Heart left ventricle (tissue), 16 donors: ENCODE measurements at regions not wholly inside any gene's neighbourhood (a gene's known extent, or its start where the extent isn't known, plus 50 kb on each side); places are given as distances from the start of the nearest gene placed in this dataset.
"Not testable (repeated sequence)": the region's sequence is repeated elsewhere in the genome, so short reads cannot be mapped to it uniquely, and the experiment has no call there.

Experiments
- ATAC-seq, 4 donors: fragments of 200-7000 bp; cut with Tn5 transposase; one replicate each; pipeline ENCODE4 v1.9.1; 2020 to 2022; ENCODE audit warnings: moderate library complexity in 4 of 4, mild to moderate bottlenecking in 3 of 4, moderate number of reproducible peaks in 1 of 4
- DNase-seq, 5 donors: peaks; one replicate each; pipeline ENCODE4 v3.0.0-alpha.2; 2020
- H3K27ac ChIP-seq, 12 donors: fragments of 200-600 bp; sonication (generic) in 4 of 12; one replicate each; pipeline versions ENCODE4 v1.5.0 to v1.8.0; 2016 to 2022; ENCODE audit warnings: mild to moderate bottlenecking in 2 of 12
- H3K27me3 ChIP-seq, 9 donors: fragments of 200-600 bp; sonication (generic) in 2 of 9; one replicate each; pipeline versions ENCODE4 v1.5.1 to v1.8.0; 2016 to 2022; ENCODE audit warnings: mild to moderate bottlenecking in 3 of 9
- H3K36me3 ChIP-seq, 9 donors: fragments of 200-600 bp; sonication (generic) in 2 of 9; one replicate each; pipeline versions ENCODE4 v1.5.0 to v1.8.0; 2018 to 2022; ENCODE audit warnings: mild to moderate bottlenecking in 2 of 9
- H3K4me1 ChIP-seq, 12 donors: fragments of 200-600 bp; sonication (generic) in 4 of 12; one replicate each; pipeline versions ENCODE4 v1.5.0 to v1.8.0; 2016 to 2022; ENCODE audit warnings: mild to moderate bottlenecking in 3 of 12
- H3K4me3 ChIP-seq, 12 donors: fragments of 200-600 bp; sonication (generic) in 4 of 12; one replicate each; pipeline versions ENCODE4 v1.5.0 to v1.8.0; 2017 to 2022; ENCODE audit warnings: mild to moderate bottlenecking in 9 of 12, moderate library complexity in 4 of 12
- H3K9me3 ChIP-seq, 12 donors: fragments of 200-600 bp; sonication (generic) in 4 of 12; one replicate each; pipeline versions ENCODE4 v1.5.0 to v1.8.0; 2016 to 2022; ENCODE audit warnings: mild to moderate bottlenecking in 1 of 12
- POLR2A ChIP-seq, 2 donors: fragments of 450-650 bp; IDR thresholded peaks; one replicate each; pipeline ENCODE4 v1.6.1; 2017; ENCODE audit warnings: antibody characterized with exemption in 2 of 2, mild to moderate bottlenecking in 2 of 2, moderate library complexity in 2 of 2
- WGBS, 4 donors: extraction: QIAGEN DNeasy Blood & Tissue Kit in 2 of 4; methylation state at CpG; one replicate each; pipeline versions ENCODE4 v1.1.5 to v1.1.7; 2013 to 2018; 5-methylcytosine and 5-hydroxymethylcytosine counted together
- intact Hi-C, 10 donors: fragments of 100-400 bp; cut with DNase I; formaldehyde crosslinking; loops; one replicate each; pipeline versions ENCODE4 v1.11.1 to v1.14.2; 2022
- TF ChIP-seq, protein P1 (sequence below), 12 donors: fragments of 200-600 bp; sonication (generic) in 4 of 12; IDR thresholded peaks; one replicate each; pipeline versions ENCODE4 v1.5.0 to v1.8.0; 2018 to 2022; ENCODE audit warnings: antibody characterized with exemption in 12 of 12, mild to moderate bottlenecking in 5 of 12
- donor health status: ischemic (EF 13 %, LVEDD 7.1; RV severe dilation, severe dysfunction).
- donor health status: healthy with polysubstance abuse.
- donor health status: DM: no; HTN: yes; CAD: no.
- donor health status: DM: no; HTN: no; CAD: no.
- donor health status: ischemic (EF 25% LVEDD 6.9; RV normal size, moderate dysfunction).
- donor health status: ischemic (EF 25% LVEDD 5.7; RV mildly dilated, moderate dysfunction).
- donor health status: healthy.
- donor health status: DM: yes; HTN: yes; CAD: no.
- donor health status: ischemic (EF 35%, LVEDD 5.7; RV mildly dilated, moderate dysfunction).
- donor health status: nonischemic (EF 11% LVEDD 7.7; RV severe dilation, severe dysfunction).
- donor health status: DM: yes; HTN: yes; CAD: no.
- donor health status: PGD.
- donor health status: ischemic (EF 29% LVEDD 5.4; RV normal size, mild dysfunction).
- donor health status: nonischemic (EF 23%, LVEDD 6.1; RV moderate dilation, normal function).

DNA sequence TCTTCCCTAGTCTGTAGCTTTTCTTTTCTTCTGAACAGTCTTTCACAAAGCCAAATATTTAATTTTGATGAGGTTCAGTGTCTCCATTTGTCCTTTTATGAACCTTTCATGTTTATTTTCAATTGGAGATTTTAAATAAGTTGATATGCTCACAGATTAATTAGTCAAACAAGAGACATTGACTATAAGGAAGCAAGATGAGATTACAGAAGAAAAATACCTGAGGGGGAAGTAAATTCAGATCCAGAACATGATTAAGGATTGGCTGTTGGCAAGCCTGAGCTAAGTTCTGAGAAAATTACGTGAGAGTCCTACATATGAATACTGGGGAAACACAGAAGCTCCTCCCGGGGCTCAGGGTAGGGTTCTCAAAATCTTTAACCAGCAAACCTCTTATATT, 1039.8 kb upstream of the SEMA6A start:
- TF ChIP-seq, protein P1, sequence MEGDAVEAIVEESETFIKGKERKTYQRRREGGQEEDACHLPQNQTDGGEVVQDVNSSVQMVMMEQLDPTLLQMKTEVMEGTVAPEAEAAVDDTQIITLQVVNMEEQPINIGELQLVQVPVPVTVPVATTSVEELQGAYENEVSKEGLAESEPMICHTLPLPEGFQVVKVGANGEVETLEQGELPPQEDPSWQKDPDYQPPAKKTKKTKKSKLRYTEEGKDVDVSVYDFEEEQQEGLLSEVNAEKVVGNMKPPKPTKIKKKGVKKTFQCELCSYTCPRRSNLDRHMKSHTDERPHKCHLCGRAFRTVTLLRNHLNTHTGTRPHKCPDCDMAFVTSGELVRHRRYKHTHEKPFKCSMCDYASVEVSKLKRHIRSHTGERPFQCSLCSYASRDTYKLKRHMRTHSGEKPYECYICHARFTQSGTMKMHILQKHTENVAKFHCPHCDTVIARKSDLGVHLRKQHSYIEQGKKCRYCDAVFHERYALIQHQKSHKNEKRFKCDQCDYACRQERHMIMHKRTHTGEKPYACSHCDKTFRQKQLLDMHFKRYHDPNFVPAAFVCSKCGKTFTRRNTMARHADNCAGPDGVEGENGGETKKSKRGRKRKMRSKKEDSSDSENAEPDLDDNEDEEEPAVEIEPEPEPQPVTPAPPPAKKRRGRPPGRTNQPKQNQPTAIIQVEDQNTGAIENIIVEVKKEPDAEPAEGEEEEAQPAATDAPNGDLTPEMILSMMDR (IDR thresholded peaks at IDR 0.05), result no peak
- no peak for TF ChIP-seq POLR2A (IDR thresholded peaks at IDR 0.05)
- DNase-seq (no peak), ATAC-seq (no peak)
- H3K27me3 ChIP-seq, result no peaks in the 10 kb centered on the region
- 86 to 91% (median 88%) methylated on average over 2 of the region's 2 CpGs for WGBS, 4 donors
- no peaks in the 10 kb centered on the region for H3K36me3 ChIP-seq
- H3K9me3 ChIP-seq, result peaks cover 0 to 5% (median 0%) of the 10 kb centered on the region in 12 donors
- intact Hi-C loops, result no loop called here
- no peaks in the 10 kb centered on the region for H3K4me1 ChIP-seq
- no peak overlapping the region for H3K27ac ChIP-seq
- no peak overlapping the region for H3K4me3 ChIP-seq

DNA sequence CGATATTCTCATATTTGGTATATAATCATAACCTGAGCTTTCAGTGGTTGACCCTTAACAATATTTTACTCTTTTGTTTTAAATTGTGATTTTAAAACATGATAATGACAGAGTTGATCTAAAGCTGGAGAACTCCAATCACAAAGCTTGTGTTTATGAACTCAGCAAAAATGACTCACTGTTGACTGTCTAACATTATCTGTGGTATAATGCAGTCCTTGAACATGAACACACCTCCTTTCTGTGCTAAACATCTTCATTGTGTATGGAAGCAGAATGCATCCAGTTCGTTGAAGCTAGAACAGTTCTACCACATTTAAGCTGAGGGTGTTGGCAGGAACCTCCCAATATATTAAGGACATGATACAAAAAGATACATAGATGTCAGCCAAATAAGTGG, 1030.2 kb upstream of the SEMA6A start:
- intact Hi-C loops, result no loop called here
- H3K36me3 ChIP-seq, result no peaks in the 10 kb centered on the region
- no peak overlapping the region for H3K27ac ChIP-seq
- H3K4me3 ChIP-seq, result no peak overlapping the region
- DNase-seq, result no peak
- H3K9me3 ChIP-seq, result no peaks in the 10 kb centered on the region
- no peaks in the 10 kb centered on the region for H3K27me3 ChIP-seq
- WGBS, 4 donors, result 78 to 89% (median 85%) methylated on average over 2 of the region's 2 CpGs
- TF ChIP-seq, protein P1 (IDR thresholded peaks at IDR 0.05), result no peak
- TF ChIP-seq POLR2A (IDR thresholded peaks at IDR 0.05), result no peak
- no peaks in the 10 kb centered on the region for H3K4me1 ChIP-seq
- no peak for ATAC-seq

DNA sequence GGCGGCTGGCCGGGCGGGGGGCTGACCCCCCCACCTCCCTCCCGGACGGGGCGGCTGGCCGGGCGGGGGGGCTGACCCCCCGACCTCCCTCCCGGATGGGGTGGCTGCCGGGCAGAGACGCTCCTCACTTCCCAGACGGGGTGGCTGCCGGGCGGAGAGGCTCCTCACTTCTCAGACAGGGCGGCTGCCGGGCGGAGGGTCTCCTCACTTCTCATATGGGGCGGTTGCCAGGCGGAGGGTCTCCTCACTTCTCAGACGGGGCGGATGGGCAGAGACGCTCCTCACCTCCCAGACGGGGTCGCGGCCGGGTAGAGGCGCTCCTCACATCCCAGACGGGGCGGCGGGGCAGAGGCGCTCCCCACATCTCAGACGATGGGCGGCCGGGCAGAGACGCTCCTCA, 1025.2 kb upstream of the SEMA6A start:
- intact Hi-C loops, H3K27me3 ChIP-seq, ATAC-seq, H3K27ac ChIP-seq, H3K4me3 ChIP-seq, DNase-seq, H3K9me3 ChIP-seq, H3K36me3 ChIP-seq, H3K4me1 ChIP-seq: not testable (repeated sequence)
- WGBS, 4 donors, result 93 to 100% (median 96%) methylated on average over 3 to 35 of the region's 36 CpGs

DNA sequence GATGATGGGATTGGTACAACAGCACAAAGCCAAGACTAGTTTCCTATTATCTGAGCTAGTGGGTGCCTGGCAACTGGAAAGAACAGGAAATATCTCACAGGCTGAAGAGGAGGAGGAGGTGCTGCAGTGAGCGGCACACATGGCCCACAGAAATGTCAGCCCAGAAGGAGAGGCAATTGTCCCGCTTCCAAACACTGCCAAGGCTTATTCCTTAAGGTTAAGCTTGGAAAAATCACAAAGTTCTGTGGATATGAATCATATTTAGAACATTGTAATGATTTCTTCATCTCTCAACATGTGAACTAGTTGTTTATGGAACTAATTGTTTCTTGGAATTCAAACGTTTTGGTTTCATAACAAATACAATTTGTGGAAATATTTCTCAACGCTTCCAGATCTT, 1019.5 kb upstream of the SEMA6A start:
- Histone ChIP-seq H3K9me3 (no peaks in the 10 kb centered on the region), H3K27ac (no peak overlapping the region), H3K27me3 (no peaks in the 10 kb centered on the region), H3K4me3 (no peak overlapping the region), H3K4me1 (no peaks in the 10 kb centered on the region), H3K36me3 (no peaks in the 10 kb centered on the region)
- intact Hi-C loops, result loop anchor here in 1 of 10 donors (5.0 kb wide), 1 partner anchor 1198 kb away; no protein-coding TSS in a partner anchor
- DNase-seq (peak in 1 of 5 donors; percentile 31), ATAC-seq (peak; percentile 61 to 90 (median 82))
- 42 to 49% (median 44%) methylated on average over 4 of the region's 4 CpGs for WGBS, 4 donors
- TF ChIP-seq, protein P1 (IDR thresholded peaks at IDR 0.05), result no peak
- no peak for TF ChIP-seq POLR2A (IDR thresholded peaks at IDR 0.05)

DNA sequence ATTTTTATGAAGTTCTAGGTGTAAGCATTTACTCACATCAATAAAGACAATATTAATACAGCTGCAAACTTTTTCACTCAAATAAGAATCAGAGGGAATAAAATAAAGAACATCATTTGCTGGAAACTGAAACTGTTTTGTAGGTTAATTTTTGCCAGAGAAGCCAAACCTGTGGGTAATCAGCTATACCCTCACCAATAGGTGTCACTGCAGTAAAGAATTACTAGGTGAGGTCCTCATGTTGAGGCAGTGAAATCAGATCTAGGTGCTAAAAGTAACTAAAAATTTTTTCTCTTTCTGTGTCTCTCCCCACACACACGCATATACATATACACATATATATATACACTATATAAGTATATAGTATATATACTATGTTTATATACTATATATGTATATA, 1016.3 kb upstream of the SEMA6A start:
- H3K9me3 ChIP-seq, result no peaks in the 10 kb centered on the region
- intact Hi-C loops, result loop anchor here in 1 of 10 donors (5.0 kb wide), 1 partner anchor 1201 kb away; no protein-coding TSS in a partner anchor

More for the DNA sequence above, 1016.3 kb upstream of the SEMA6A start:
- no peak for DNase-seq
- Histone ChIP-seq H3K27me3 (no peaks in the 10 kb centered on the region), H3K27ac (no peak overlapping the region), H3K36me3 (no peaks in the 10 kb centered on the region), H3K4me3 (no peak overlapping the region), H3K4me1 (no peaks in the 10 kb centered on the region)
- TF ChIP-seq, protein P1 (IDR thresholded peaks at IDR 0.05), result peak in 10 of 12 donors; percentile 15 to 57 (median 48)
- no peak for TF ChIP-seq POLR2A (IDR thresholded peaks at IDR 0.05)
- 46 to 65% (median 58%) methylated on average over 1 of the region's 1 CpG for WGBS, 4 donors
- no peak for ATAC-seq
